ENCODE measurements at regions not wholly inside any gene's neighbourhood (a gene's known extent, or its start where the extent isn't known, plus 50 kb on each side); places are given as distances from the start of the nearest gene placed in this dataset.

DNA sequence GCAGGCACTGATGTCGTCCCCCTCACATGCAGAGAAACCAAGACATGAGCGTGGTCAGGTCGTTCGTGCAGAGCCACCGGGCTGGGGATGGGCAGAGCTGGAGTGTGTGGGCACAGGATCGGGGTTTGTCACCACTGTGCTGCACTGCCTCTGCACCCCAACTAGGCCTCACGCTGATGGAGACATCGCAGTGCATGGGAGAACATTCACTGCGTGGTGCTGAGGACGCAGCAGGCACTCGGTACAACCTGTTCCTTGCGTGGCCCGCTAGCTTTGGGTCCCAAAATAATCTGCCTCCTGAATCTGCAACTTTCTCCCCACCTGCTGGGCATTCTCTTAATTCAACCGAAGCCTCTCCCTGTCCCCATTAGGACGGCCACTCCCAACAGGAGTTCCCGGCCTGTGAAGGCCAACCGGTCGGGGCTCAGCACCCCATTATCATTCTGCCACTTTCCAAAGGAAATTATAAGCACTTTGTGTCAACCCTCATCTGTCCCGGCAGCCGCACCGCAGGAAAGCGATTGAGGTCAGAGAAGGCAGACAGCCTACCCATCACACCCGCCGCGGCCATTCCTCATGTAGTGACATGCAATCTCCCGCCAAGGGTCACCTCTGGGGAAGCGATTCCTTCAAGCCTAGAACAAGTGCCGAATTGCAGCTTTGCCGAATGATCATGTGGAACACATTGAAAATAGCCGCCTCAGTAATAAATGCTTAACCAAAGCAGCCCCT is 490.4 kb downstream of the MN1 start:
- no peak for DNase-seq (ENCODE audit: low read depth in 6 of 9, low spot score in 9 of 9)
- WGBS: 90% methylated on average over 30 of the region's 30 CpGs
- no peaks in the 10 kb centered on the region for H3K36me3 ChIP-seq (ENCODE audit: control insufficient read depth in 2 of 2, insufficient read depth in 2 of 2, low read length in 1 of 2)
- no peak overlapping the region for H3K4me3 ChIP-seq (ENCODE audit: low read length in 2 of 2)
- peaks cover 0 to 19% of the 10 kb centered on the region in 2 donors for H3K27me3 ChIP-seq (ENCODE audit: control insufficient read depth in 2 of 2, insufficient read depth in 1 of 2, low read length in 1 of 2)
- no peaks in the 10 kb centered on the region for H3K4me1 ChIP-seq (ENCODE audit: control insufficient read depth in 2 of 2, insufficient read depth in 2 of 2, low read length in 2 of 2)
- H3K9me3 ChIP-seq (ENCODE audit: control insufficient read depth in 2 of 2, insufficient read depth in 1 of 2, low read length in 1 of 2): no peaks in the 10 kb centered on the region
- no peak overlapping the region for H3K27ac ChIP-seq (ENCODE audit: low read depth in 1 of 2, low read length in 1 of 2)

DNA sequence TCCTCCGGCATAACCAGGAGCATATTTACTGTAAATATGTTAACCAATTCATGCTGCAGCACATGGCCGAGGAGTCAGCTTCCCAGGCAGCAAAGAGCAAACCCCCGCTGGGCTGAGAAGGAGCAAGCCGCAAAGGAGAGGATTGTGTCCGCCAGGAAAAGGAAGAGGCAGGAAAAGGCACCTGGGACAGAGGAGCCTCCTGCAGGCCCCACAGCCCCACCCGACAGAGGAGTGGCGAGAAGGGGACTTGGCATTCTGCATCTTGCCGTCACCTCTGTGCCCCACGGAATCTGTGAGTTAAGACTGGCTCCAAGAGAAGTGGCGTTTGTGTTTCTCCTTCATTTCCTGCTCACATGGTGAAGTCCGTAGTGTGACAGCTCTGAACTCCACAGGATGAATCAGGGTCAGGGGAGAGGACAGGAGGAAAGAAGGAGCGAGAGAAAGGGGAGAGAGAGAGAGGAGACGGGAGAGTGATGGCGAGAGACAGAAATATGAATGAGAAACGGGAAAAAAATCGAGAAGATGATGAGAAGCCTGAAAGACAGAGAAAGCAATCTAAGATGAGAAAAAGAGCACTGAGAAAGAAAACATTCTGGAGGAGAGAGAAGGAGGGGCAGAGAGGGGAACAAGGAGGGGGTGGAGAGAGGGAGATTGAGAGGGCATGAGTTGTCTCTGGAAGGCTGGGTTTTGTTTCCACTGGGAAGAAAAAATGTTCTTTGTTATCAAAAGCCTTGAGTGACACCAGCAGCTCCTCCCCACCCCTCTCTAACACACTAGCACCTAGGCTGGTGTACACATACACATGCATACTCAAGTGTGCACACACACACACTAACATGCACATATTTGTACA is 489.6 kb downstream of the MN1 start:
- no peaks in the 10 kb centered on the region for H3K9me3 ChIP-seq (ENCODE audit: control insufficient read depth in 2 of 2, insufficient read depth in 1 of 2, low read length in 1 of 2)
- H3K27ac ChIP-seq (ENCODE audit: low read depth in 1 of 2, low read length in 1 of 2): no peak overlapping the region
- H3K27me3 ChIP-seq (ENCODE audit: control insufficient read depth in 2 of 2, insufficient read depth in 1 of 2, low read length in 1 of 2): peaks cover 0 to 19% of the 10 kb centered on the region in 2 donors
- no peak for DNase-seq (ENCODE audit: low read depth in 6 of 9, low spot score in 9 of 9)
- WGBS: 62% methylated on average over 16 of the region's 16 CpGs
- no peaks in the 10 kb centered on the region for H3K4me1 ChIP-seq (ENCODE audit: control insufficient read depth in 2 of 2, insufficient read depth in 2 of 2, low read length in 2 of 2)
- H3K36me3 ChIP-seq (ENCODE audit: control insufficient read depth in 2 of 2, insufficient read depth in 2 of 2, low read length in 1 of 2): no peaks in the 10 kb centered on the region
- H3K4me3 ChIP-seq (ENCODE audit: low read length in 2 of 2): no peak overlapping the region

DNA sequence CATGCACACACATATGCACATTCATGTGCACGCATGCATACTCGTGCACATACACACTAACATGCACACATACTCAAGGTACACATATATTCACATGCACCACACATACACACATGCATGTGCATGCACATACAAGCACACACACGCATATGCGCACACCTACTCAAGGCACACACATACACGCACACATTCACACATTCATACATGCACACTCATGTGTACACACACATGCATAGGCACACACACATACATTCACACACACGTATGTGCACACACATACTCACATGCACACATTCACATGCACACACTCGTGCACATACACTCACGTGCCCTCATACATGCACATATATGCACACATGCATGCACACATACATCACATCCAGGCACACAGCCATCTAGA is 489.0 kb downstream of the MN1 start:
- DNase-seq (ENCODE audit: low read depth in 6 of 9, low spot score in 9 of 9): no peak
- peaks cover 0 to 19% of the 10 kb centered on the region in 2 donors for H3K27me3 ChIP-seq (ENCODE audit: control insufficient read depth in 2 of 2, insufficient read depth in 1 of 2, low read length in 1 of 2)
- H3K9me3 ChIP-seq (ENCODE audit: control insufficient read depth in 2 of 2, insufficient read depth in 1 of 2, low read length in 1 of 2): no peaks in the 10 kb centered on the region
- no peak overlapping the region for H3K4me3 ChIP-seq (ENCODE audit: low read length in 2 of 2)
- H3K27ac ChIP-seq (ENCODE audit: low read depth in 1 of 2, low read length in 1 of 2): no peak overlapping the region
- no peaks in the 10 kb centered on the region for H3K36me3 ChIP-seq (ENCODE audit: control insufficient read depth in 2 of 2, insufficient read depth in 2 of 2, low read length in 1 of 2)
- H3K4me1 ChIP-seq (ENCODE audit: control insufficient read depth in 2 of 2, insufficient read depth in 2 of 2, low read length in 2 of 2): no peaks in the 10 kb centered on the region
- 90% methylated on average over 8 of the region's 8 CpGs for WGBS

DNA sequence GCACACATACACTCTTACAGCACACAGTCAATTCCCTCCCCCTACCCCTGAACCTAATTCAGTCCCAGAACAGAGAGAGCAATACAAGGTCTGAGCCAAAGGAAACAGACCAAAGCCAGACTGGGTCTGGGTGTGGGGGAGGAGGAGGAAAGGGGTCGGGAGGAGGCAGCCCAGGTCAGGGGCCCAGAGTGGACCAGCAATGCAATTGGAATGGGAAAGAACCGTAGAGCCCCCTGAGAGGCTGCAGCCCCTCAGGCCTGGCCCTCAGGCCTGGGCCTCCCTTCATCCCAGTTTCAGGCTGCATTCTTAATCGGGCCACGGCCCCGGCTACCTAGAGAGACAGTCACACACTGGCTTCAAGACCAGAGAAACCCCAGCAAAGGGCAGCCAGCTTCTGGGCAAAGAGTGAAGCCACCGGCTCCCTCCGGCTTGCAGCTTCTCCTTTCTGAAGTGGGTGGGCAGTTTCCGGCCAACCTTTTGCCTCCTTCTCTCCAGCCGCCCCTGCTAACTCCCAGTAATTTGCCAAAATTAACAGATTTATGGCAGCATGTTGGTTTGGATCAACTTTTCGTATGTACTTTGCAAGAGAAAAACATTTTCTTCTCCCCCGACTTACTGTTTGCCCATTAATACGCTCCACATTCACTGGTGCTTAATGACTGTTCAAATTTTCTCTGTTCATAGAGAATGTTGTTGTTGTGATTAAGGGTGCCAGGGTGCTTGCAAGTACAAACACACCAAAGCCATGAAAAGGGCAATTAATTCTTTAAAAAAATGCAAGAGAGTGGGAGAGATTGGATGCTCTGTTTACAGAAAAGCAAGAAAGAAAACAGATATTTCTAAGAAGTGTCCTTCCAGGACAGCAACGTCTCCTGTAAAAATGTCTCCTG is 488.3 kb downstream of the MN1 start:
- no peak overlapping the region for H3K4me3 ChIP-seq (ENCODE audit: low read length in 2 of 2)
- H3K4me1 ChIP-seq (ENCODE audit: control insufficient read depth in 2 of 2, insufficient read depth in 2 of 2, low read length in 2 of 2): no peaks in the 10 kb centered on the region
- H3K27me3 ChIP-seq (ENCODE audit: control insufficient read depth in 2 of 2, insufficient read depth in 1 of 2, low read length in 1 of 2): peaks cover 0 to 19% of the 10 kb centered on the region in 2 donors
- no peaks in the 10 kb centered on the region for H3K9me3 ChIP-seq (ENCODE audit: control insufficient read depth in 2 of 2, insufficient read depth in 1 of 2, low read length in 1 of 2)
- WGBS: 68% methylated on average over 13 of the region's 13 CpGs
- no peak for DNase-seq (ENCODE audit: low read depth in 6 of 9, low spot score in 9 of 9)
- H3K36me3 ChIP-seq (ENCODE audit: control insufficient read depth in 2 of 2, insufficient read depth in 2 of 2, low read length in 1 of 2): no peaks in the 10 kb centered on the region
- H3K27ac ChIP-seq (ENCODE audit: low read depth in 1 of 2, low read length in 1 of 2): no peak overlapping the region

DNA sequence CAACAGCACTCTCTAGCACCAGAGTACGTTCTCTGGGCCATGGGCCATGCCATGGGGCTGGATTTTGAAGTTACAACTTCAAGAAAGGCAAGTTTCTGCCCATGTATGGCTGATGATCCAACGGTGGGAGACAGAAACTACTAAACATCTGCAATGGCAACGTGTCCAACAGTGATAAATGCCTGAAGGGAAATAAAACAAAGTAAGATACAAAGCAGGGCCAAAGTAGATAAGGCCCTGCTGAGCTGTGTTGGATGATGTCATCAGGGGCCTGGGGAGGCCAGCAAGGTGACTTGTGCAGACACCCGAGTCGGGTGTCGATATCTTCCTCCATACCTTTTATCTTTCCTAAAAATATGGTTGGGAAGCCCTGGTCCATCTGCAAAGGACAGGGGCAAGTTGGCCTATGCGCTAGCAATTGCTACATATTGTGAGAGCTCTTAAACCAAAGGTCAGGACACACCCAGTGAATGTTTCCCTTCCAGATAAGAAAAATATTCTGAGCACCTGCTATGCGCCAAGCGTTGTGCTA is 487.2 kb downstream of the MN1 start:
- Histone ChIP-seq H3K27ac (ENCODE audit: low read depth in 1 of 2, low read length in 1 of 2) (no peak overlapping the region), H3K4me3 (ENCODE audit: low read length in 2 of 2) (no peak overlapping the region), H3K27me3 (ENCODE audit: control insufficient read depth in 2 of 2, insufficient read depth in 1 of 2, low read length in 1 of 2) (peaks cover 0 to 19% of the 10 kb centered on the region in 2 donors), H3K4me1 (ENCODE audit: control insufficient read depth in 2 of 2, insufficient read depth in 2 of 2, low read length in 2 of 2) (no peaks in the 10 kb centered on the region), H3K9me3 (ENCODE audit: control insufficient read depth in 2 of 2, insufficient read depth in 1 of 2, low read length in 1 of 2) (no peaks in the 10 kb centered on the region), H3K36me3 (ENCODE audit: control insufficient read depth in 2 of 2, insufficient read depth in 2 of 2, low read length in 1 of 2) (no peaks in the 10 kb centered on the region)
- 90% methylated on average over 9 of the region's 9 CpGs for WGBS
- DNase-seq (ENCODE audit: low read depth in 6 of 9, low spot score in 9 of 9): no peak

DNA sequence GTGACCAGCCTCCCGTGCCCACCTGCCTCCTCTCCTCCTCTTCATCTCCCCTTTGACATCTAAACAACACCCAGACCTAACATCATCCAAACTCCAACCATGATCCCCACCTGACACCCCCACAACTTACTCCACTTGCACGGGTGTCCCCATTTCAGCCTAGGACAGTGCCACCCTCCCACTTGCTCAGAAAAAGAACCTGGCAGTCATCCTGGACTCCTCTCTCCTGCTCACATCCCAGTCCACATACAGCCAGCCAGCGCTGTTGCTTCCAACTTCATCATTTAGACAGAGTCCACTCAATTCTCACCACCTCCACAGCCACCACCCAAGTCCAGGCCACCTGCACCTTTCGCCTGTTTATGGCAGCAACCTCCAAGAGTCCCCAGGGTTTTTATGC is 485.7 kb downstream of the MN1 start:
- DNase-seq (ENCODE audit: low read depth in 6 of 9, low spot score in 9 of 9): no peak
- Histone ChIP-seq H3K9me3 (ENCODE audit: control insufficient read depth in 2 of 2, insufficient read depth in 1 of 2, low read length in 1 of 2) (no peaks in the 10 kb centered on the region), H3K4me1 (ENCODE audit: control insufficient read depth in 2 of 2, insufficient read depth in 2 of 2, low read length in 2 of 2) (no peaks in the 10 kb centered on the region), H3K27ac (ENCODE audit: low read depth in 1 of 2, low read length in 1 of 2) (no peak overlapping the region), H3K27me3 (ENCODE audit: control insufficient read depth in 2 of 2, insufficient read depth in 1 of 2, low read length in 1 of 2) (peaks cover 0 to 17% of the 10 kb centered on the region in 2 donors), H3K4me3 (ENCODE audit: low read length in 2 of 2) (no peak overlapping the region), H3K36me3 (ENCODE audit: control insufficient read depth in 2 of 2, insufficient read depth in 2 of 2, low read length in 1 of 2) (no peaks in the 10 kb centered on the region)
- WGBS: 93% methylated on average over 4 of the region's 4 CpGs

DNA sequence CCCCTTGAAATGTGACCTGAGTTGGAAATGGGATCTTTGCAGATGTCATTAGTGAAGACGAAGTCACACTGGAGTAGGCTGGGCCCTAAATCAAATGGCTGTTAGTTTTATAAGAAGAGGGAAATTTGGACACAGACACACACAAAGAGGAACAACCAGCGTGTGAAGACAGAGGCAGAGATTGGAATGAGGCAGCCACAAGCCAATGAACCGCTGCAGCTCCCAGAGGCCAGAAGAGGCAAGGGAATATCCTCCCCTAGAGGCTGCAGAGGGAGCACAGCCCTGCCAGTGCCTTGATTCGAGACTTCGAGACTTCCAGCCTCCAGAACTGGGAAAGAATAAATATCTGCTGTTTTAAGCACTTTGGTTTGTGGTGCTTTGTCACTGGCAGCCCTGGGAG is 484.5 kb downstream of the MN1 start:
- 83% methylated on average over 5 of the region's 5 CpGs for WGBS

DNA sequence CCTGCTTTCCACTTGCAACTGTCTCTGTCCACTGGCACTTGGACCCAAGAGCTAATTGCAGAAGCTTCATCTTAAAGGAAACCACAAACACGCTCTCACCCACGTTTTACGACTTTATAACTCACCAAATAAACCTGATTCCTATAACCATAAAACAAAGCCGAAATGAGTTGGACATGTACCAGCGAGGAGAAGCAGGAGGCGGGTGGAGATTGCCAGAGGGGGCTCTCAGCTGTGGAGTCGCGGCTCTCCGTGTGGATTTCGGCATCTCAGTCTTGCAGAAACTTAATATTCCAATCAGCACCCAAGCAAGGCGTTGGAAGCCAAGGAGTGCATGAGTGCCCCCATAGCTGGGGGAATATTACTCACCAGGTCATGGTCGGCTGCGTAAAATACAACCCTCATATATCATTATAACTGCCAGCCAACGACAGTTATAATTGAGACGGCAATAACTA is 483.6 kb downstream of the MN1 start:
- DNase-seq (ENCODE audit: low read depth in 6 of 9, low spot score in 9 of 9): no peak
- Histone ChIP-seq H3K4me1 (ENCODE audit: control insufficient read depth in 2 of 2, insufficient read depth in 2 of 2, low read length in 2 of 2) (no peaks in the 10 kb centered on the region), H3K27ac (ENCODE audit: low read depth in 1 of 2, low read length in 1 of 2) (no peak overlapping the region), H3K27me3 (ENCODE audit: control insufficient read depth in 2 of 2, insufficient read depth in 1 of 2, low read length in 1 of 2) (peaks cover 0 to 3% of the 10 kb centered on the region in 2 donors), H3K4me3 (ENCODE audit: low read length in 2 of 2) (no peak overlapping the region), H3K9me3 (ENCODE audit: control insufficient read depth in 2 of 2, insufficient read depth in 1 of 2, low read length in 1 of 2) (no peaks in the 10 kb centered on the region), H3K36me3 (ENCODE audit: control insufficient read depth in 2 of 2, insufficient read depth in 2 of 2, low read length in 1 of 2) (no peaks in the 10 kb centered on the region)
- WGBS: 36% methylated on average over 15 of the region's 15 CpGs

More for the DNA sequence above, 484.5 kb downstream of the MN1 start:
- H3K36me3 ChIP-seq (ENCODE audit: control insufficient read depth in 2 of 2, insufficient read depth in 2 of 2, low read length in 1 of 2): no peaks in the 10 kb centered on the region
- no peak for DNase-seq (ENCODE audit: low read depth in 6 of 9, low spot score in 9 of 9)
- no peaks in the 10 kb centered on the region for H3K9me3 ChIP-seq (ENCODE audit: control insufficient read depth in 2 of 2, insufficient read depth in 1 of 2, low read length in 1 of 2)
- no peaks in the 10 kb centered on the region for H3K4me1 ChIP-seq (ENCODE audit: control insufficient read depth in 2 of 2, insufficient read depth in 2 of 2, low read length in 2 of 2)
- no peak overlapping the region for H3K4me3 ChIP-seq (ENCODE audit: low read length in 2 of 2)
- peaks cover 0 to 6% of the 10 kb centered on the region in 2 donors for H3K27me3 ChIP-seq (ENCODE audit: control insufficient read depth in 2 of 2, insufficient read depth in 1 of 2, low read length in 1 of 2)
- H3K27ac ChIP-seq (ENCODE audit: low read depth in 1 of 2, low read length in 1 of 2): no peak overlapping the region
